DMS53 treated with DMSO at 0.1 percent for 48 hours (cell line): ENCODE measurements at regions not wholly inside any gene's neighbourhood (a gene's known extent, or its start where the extent isn't known, plus 50 kb on each side); places are given as distances from the start of the nearest gene placed in this dataset.

ENCODE experiments used
- DNase-seq: peaks from one replicate; lab custom pipeline; 2025; ENCODE audit not compliant: unreplicated experiment; lab: John Stamatoyannopoulos, UW

GRCh38 chr3:28799084-28799483, 450.5 kb upstream of the AZI2 start:
- DNase-seq, result no peak

GRCh38 chr3:28800203-28800602, 451.6 kb upstream of the AZI2 start:
- DNase-seq, result no peak

- no peak for DNase-seq
These were observed 459.4 kb upstream of the AZI2 start for GRCh38 chr3:28808068-28808467.

GRCh38 chr3:28816017-28816416, 464.9 kb upstream of the RBMS3 start:
- DNase-seq, result no peak

- DNase-seq, result no peak
These were observed 456.6 kb upstream of the RBMS3 start for GRCh38 chr3:28824316-28824715.

GRCh38 chr3:28826840-28827239, 454.0 kb upstream of the RBMS3 start:
- no peak for DNase-seq

- DNase-seq, result no peak
These were observed 445.6 kb upstream of the RBMS3 start for GRCh38 chr3:28835249-28835648.

- DNase-seq, result no peak
These were observed 445.1 kb upstream of the RBMS3 start for GRCh38 chr3:28835751-28836150.

- DNase-seq, result no peak
These were observed 444.7 kb upstream of the RBMS3 start for GRCh38 chr3:28836199-28836598.

- no peak for DNase-seq
These were observed 439.9 kb upstream of the RBMS3 start for GRCh38 chr3:28840976-28841376.

- no peak for DNase-seq
These were observed 439.4 kb upstream of the RBMS3 start for GRCh38 chr3:28841441-28841840.

- no peak for DNase-seq
These were observed 436.4 kb upstream of the RBMS3 start for GRCh38 chr3:28844298-28845005.

- no peak for DNase-seq
These were observed 435.9 kb upstream of the RBMS3 start for GRCh38 chr3:28845006-28845324.

GRCh38 chr3:28846971-28847478, 433.8 kb upstream of the RBMS3 start:
- no peak for DNase-seq

GRCh38 chr3:28847736-28848135, 433.1 kb upstream of the RBMS3 start:
- no peak for DNase-seq

GRCh38 chr3:28850186-28850585, 430.7 kb upstream of the RBMS3 start:
- DNase-seq, result no peak

- no peak for DNase-seq
These were observed 427.0 kb upstream of the RBMS3 start for GRCh38 chr3:28853830-28854229.

- DNase-seq, result no peak
These were observed 424.1 kb upstream of the RBMS3 start for GRCh38 chr3:28856796-28857195.

GRCh38 chr3:28859897-28860296, 421.0 kb upstream of the RBMS3 start:
- no peak for DNase-seq

- DNase-seq, result no peak
These were observed 420.6 kb upstream of the RBMS3 start for GRCh38 chr3:28860307-28860706.

- no peak for DNase-seq
These were observed 417.7 kb upstream of the RBMS3 start for GRCh38 chr3:28863186-28863585.

- no peak for DNase-seq
These were observed 413.0 kb upstream of the RBMS3 start for GRCh38 chr3:28867836-28868235.

- DNase-seq, result no peak
These were observed 412.0 kb upstream of the RBMS3 start for GRCh38 chr3:28868897-28869296.
